ENCODE measurements at regions not wholly inside any gene's neighbourhood (a gene's known extent, or its start where the extent isn't known, plus 50 kb on each side); places are given as distances from the start of the nearest gene placed in this dataset.

DNA sequence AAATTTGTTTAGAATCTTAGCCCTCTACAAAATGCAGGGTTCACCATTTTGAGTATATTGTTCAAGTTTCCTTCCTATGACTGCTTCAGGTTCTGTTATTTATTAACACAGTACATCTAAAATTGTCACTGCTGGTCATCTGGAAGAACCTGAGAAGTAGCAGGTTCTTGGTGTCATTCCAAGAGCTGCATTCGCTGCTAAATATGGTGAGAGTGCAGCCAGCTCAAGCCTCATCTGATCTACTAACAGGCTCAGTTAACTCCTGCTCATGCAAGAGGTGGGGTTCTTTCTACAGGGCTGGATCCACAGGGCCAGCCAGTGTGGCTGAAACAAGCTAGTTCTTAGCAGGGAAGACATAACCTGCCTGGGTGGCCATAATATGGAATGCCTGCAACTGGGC, 1946.1 kb downstream of the TP53TG3F start:
- no peaks in the 10 kb centered on the region for H3K36me3 ChIP-seq
- no peak for ATAC-seq
- no peak for TF ChIP-seq CTCF (IDR thresholded peaks at IDR 0.05)
- TF ChIP-seq POLR2A (IDR thresholded peaks at IDR 0.05) = no peak
- H3K9me3 ChIP-seq = no peaks in the 10 kb centered on the region
- H3K27ac ChIP-seq = no peak overlapping the region
- intact Hi-C loops (cut with DNase I) = no loop called here
- 18% methylated on average over 1 of the region's 1 CpG for WGBS (ENCODE audit: insufficient coverage, low coverage, low lambda C conversion rate, missing lambda C conversion rate)
- H3K4me1 ChIP-seq = no peaks in the 10 kb centered on the region
- H3K27me3 ChIP-seq = no peaks in the 10 kb centered on the region
- no peak overlapping the region for H3K4me3 ChIP-seq
- DNase-seq = no peak

DNA sequence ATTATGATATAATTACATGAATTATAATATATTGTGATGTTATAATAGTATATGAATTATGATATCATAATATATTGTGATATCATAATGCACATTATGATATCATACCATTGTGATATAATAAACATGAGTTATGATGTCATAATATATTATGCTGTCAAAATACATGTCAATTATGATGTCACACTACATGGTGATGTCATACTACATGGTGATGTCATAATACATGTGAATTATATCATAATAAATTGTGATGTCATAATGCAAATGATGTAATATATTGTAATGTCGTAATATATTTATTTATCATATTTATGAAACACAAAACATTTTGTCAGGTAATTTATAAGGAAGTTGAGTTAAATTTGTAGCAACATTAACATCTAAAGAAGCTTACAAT, 1950.1 kb downstream of the TP53TG3F start:
- Histone ChIP-seq H3K36me3 (no peaks in the 10 kb centered on the region), H3K4me3 (no peak overlapping the region), H3K4me1 (no peaks in the 10 kb centered on the region), H3K27me3 (no peaks in the 10 kb centered on the region), H3K9me3 (no peaks in the 10 kb centered on the region), H3K27ac (no peak overlapping the region)
- intact Hi-C loops (cut with DNase I) = no loop called here
- WGBS (ENCODE audit: insufficient coverage, low coverage, low lambda C conversion rate, missing lambda C conversion rate) = 54% methylated on average over 1 of the region's 1 CpG
- TF ChIP-seq CTCF (IDR thresholded peaks at IDR 0.05) (no peak), POLR2A (IDR thresholded peaks at IDR 0.05) (no peak)
- DNase-seq (no peak), ATAC-seq (no peak)

DNA sequence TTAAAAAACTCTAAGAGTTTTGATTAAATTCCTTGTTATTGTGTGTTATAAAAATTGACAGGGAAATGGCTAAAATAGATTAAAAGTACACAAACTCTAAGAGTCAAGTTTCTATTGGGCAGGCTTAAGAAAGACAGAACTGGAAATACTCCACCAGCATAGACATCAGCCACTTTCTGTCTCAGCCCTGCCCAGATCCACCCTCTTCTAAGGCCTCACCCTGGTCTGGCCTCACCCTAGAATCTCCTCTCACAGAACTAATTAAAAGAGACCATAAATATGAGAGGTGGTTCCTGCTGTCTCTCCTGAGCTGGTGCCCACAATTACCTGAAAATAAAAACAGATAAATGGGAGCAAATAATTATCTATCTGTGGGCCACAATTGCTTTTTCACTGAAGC, 1951.0 kb downstream of the TP53TG3F start:
- Histone ChIP-seq H3K4me3 (no peak overlapping the region), H3K9me3 (no peaks in the 10 kb centered on the region), H3K27ac (no peak overlapping the region), H3K4me1 (no peaks in the 10 kb centered on the region), H3K27me3 (no peaks in the 10 kb centered on the region), H3K36me3 (no peaks in the 10 kb centered on the region)
- intact Hi-C loops (cut with DNase I) = no loop called here
- TF ChIP-seq POLR2A (IDR thresholded peaks at IDR 0.05) = no peak
- no peak for TF ChIP-seq CTCF (IDR thresholded peaks at IDR 0.05)
- DNase-seq = no peak
- ATAC-seq = no peak

GRCh38 chr16:35411156-35411555, 1951.7 kb downstream of the TP53TG3F start:
- ATAC-seq (no peak), DNase-seq (no peak)
- H3K27me3 ChIP-seq = no peaks in the 10 kb centered on the region
- no peak overlapping the region for H3K27ac ChIP-seq
- no peaks in the 10 kb centered on the region for H3K9me3 ChIP-seq
- no peaks in the 10 kb centered on the region for H3K4me1 ChIP-seq
- no peaks in the 10 kb centered on the region for H3K36me3 ChIP-seq
- WGBS (ENCODE audit: insufficient coverage, low coverage, low lambda C conversion rate, missing lambda C conversion rate) = 19% methylated on average over 1 of the region's 1 CpG
- TF ChIP-seq CTCF (IDR thresholded peaks at IDR 0.05) (no peak), POLR2A (IDR thresholded peaks at IDR 0.05) (no peak)
- no peak overlapping the region for H3K4me3 ChIP-seq
- intact Hi-C loops (cut with DNase I) = no loop called here

GRCh38 chr16:35414139-35414538, 1954.7 kb downstream of the TP53TG3F start:
- no peak for DNase-seq
- intact Hi-C loops (cut with DNase I) = no loop called here
- Histone ChIP-seq H3K4me1 (no peaks in the 10 kb centered on the region), H3K27me3 (no peaks in the 10 kb centered on the region), H3K4me3 (no peak overlapping the region), H3K36me3 (no peaks in the 10 kb centered on the region), H3K9me3 (no peaks in the 10 kb centered on the region), H3K27ac (no peak overlapping the region)
- WGBS (ENCODE audit: insufficient coverage, low coverage, low lambda C conversion rate, missing lambda C conversion rate) = 86% methylated on average over 12 of the region's 14 CpGs
- peak in 1 of 4 donors; percentile 21 for ATAC-seq
- TF ChIP-seq CTCF (IDR thresholded peaks at IDR 0.05) (no peak), POLR2A (IDR thresholded peaks at IDR 0.05) (no peak)

All from right lobe of liver (tissue), 6 donors.